Sigmoid colon (tissue), 4 donors: ENCODE measurements at regions not wholly inside any gene's neighbourhood (a gene's known extent, or its start where the extent isn't known, plus 50 kb on each side); places are given as distances from the start of the nearest gene placed in this dataset.

Source experiments
- EP300 ChIP-seq, 4 donors: sonication (generic); formaldehyde crosslinking; IDR thresholded peaks; one replicate each; pipeline ENCODE4 v1.6.1; 2017; ENCODE audit warnings: antibody characterized with exemption in 4 of 4
- POLR2A ChIP-seq, 2 donors: fragments of 450-650 bp; IDR thresholded peaks; one replicate each; pipeline ENCODE4 v1.6.1; 2016; ENCODE audit warnings: antibody characterized with exemption in 2 of 2, mild to moderate bottlenecking in 2 of 2, moderate library complexity in 2 of 2
- POLR2AphosphoS5 ChIP-seq, 4 donors: sonication (generic); formaldehyde crosslinking; IDR thresholded peaks; one replicate each; pipeline ENCODE4 v1.6.1; 2017; ENCODE audit warnings: antibody characterized with exemption in 4 of 4
- TF ChIP-seq, protein P1 (sequence below), 4 experiments: fragments of 450-650 bp in 3 of 4; fragments of 200-600 bp in 1 of 4; IDR thresholded peaks; one replicate each; pipeline ENCODE4 v1.5.1; 2016 to 2019; ENCODE audit warnings: antibody characterized with exemption in 4 of 4, mild to moderate bottlenecking in 3 of 4, moderate library complexity in 2 of 4

GRCh38 chr3:166064476-166064875 is 227.3 kb upstream of the BCHE start:
- TF ChIP-seq POLR2AphosphoS5 (IDR thresholded peaks at IDR 0.05) (no peak), POLR2A (IDR thresholded peaks at IDR 0.05) (no peak), EP300 (IDR thresholded peaks at IDR 0.05) (no peak)
- TF ChIP-seq, protein P1, sequence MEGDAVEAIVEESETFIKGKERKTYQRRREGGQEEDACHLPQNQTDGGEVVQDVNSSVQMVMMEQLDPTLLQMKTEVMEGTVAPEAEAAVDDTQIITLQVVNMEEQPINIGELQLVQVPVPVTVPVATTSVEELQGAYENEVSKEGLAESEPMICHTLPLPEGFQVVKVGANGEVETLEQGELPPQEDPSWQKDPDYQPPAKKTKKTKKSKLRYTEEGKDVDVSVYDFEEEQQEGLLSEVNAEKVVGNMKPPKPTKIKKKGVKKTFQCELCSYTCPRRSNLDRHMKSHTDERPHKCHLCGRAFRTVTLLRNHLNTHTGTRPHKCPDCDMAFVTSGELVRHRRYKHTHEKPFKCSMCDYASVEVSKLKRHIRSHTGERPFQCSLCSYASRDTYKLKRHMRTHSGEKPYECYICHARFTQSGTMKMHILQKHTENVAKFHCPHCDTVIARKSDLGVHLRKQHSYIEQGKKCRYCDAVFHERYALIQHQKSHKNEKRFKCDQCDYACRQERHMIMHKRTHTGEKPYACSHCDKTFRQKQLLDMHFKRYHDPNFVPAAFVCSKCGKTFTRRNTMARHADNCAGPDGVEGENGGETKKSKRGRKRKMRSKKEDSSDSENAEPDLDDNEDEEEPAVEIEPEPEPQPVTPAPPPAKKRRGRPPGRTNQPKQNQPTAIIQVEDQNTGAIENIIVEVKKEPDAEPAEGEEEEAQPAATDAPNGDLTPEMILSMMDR (IDR thresholded peaks at IDR 0.05), result no peak
